ENCODE measurements at regions not wholly inside any gene's neighbourhood (a gene's known extent, or its start where the extent isn't known, plus 50 kb on each side); places are given as distances from the start of the nearest gene placed in this dataset.

GRCh38 chr9:89655990-89656657, 51.3 kb downstream of the GADD45G start:
- DNase-seq, result no peak

- no peak for DNase-seq
Observed at GRCh38 chr9:89657295-89657694, 52.5 kb downstream of the GADD45G start.

- no peak for DNase-seq
Observed at GRCh38 chr9:89657765-89658164, 53.0 kb downstream of the GADD45G start.

GRCh38 chr9:89658401-89658800, 53.6 kb downstream of the GADD45G start:
- DNase-seq, result no peak

- no peak for DNase-seq
Observed at GRCh38 chr9:89658931-89659330, 54.1 kb downstream of the GADD45G start.

GRCh38 chr9:89659473-89659872, 54.7 kb downstream of the GADD45G start:
- no peak for DNase-seq

GRCh38 chr9:89659891-89660685, 55.3 kb downstream of the GADD45G start:
- no peak for DNase-seq

GRCh38 chr9:89661391-89661949, 56.7 kb downstream of the GADD45G start:
- no peak for DNase-seq

- DNase-seq, result no peak
Observed at GRCh38 chr9:89661956-89662717, 57.3 kb downstream of the GADD45G start.

- DNase-seq, result no peak
Observed at GRCh38 chr9:89662718-89663613, 58.2 kb downstream of the GADD45G start.

- DNase-seq, result no peak
Observed at GRCh38 chr9:89663614-89663970, 58.8 kb downstream of the GADD45G start.

- no peak for DNase-seq
Observed at GRCh38 chr9:89664010-89664409, 59.2 kb downstream of the GADD45G start.

GRCh38 chr9:89664896-89665329, 60.1 kb downstream of the GADD45G start:
- no peak for DNase-seq

- no peak for DNase-seq
Observed at GRCh38 chr9:89666364-89666763, 61.6 kb downstream of the GADD45G start.

- DNase-seq, result no peak
Observed at GRCh38 chr9:89666950-89667349, 62.1 kb downstream of the GADD45G start.

- DNase-seq, result no peak
Observed at GRCh38 chr9:89667726-89668125, 62.9 kb downstream of the GADD45G start.

GRCh38 chr9:89668216-89668865, 63.5 kb downstream of the GADD45G start:
- DNase-seq, result no peak

GRCh38 chr9:89668866-89669246, 64.0 kb downstream of the GADD45G start:
- DNase-seq, result no peak

GRCh38 chr9:89669361-89669842, 64.6 kb downstream of the GADD45G start:
- DNase-seq, result no peak

GRCh38 chr9:89670114-89670513, 65.3 kb downstream of the GADD45G start:
- no peak for DNase-seq

- DNase-seq, result no peak
Observed at GRCh38 chr9:89670801-89671434, 66.1 kb downstream of the GADD45G start.

All from activated T-cell treated with anti-CD3 and anti-CD28 coated beads for 4 hours (primary cell).